ENCODE measurements at regions not wholly inside any gene's neighbourhood (a gene's known extent, or its start where the extent isn't known, plus 50 kb on each side); places are given as distances from the start of the nearest gene placed in this dataset.

- TF ChIP-seq SRF (IDR thresholded peaks at IDR 0.05; ENCODE audit: low read depth, low read length) = no peak
- TF ChIP-seq RFX5 (IDR thresholded peaks at IDR 0.05; ENCODE audit: borderline replicate concordance, low read depth, low read length) = no peak
- no peak for TF ChIP-seq YY1 (IDR thresholded peaks at IDR 0.05; ENCODE audit: low read depth, low read length)
- no peak for TF ChIP-seq RNF2 (IDR thresholded peaks at IDR 0.05; ENCODE audit: borderline replicate concordance, low read depth, low read length, missing control alignments, poor library complexity, severe bottlenecking)
- TF ChIP-seq FOSL1 (IDR thresholded peaks at IDR 0.05; ENCODE audit: insufficient read depth, low read depth, low read length) = no peak
- no peak for TF ChIP-seq MAX (IDR thresholded peaks at IDR 0.05)
- TF ChIP-seq CHD2 (IDR thresholded peaks at IDR 0.05; ENCODE audit: low read length) = no peak
- no peak for TF ChIP-seq RAD21 (IDR thresholded peaks at IDR 0.05 in 1 of 2, conservative IDR thresholded peaks at IDR 0.05 in 1 of 2; ENCODE audit: low read depth in 2 of 2, low read length in 2 of 2)
These were observed 378.6 kb downstream of the EIPR1 start (continued) for GRCh38 chr2:2998971-2999370.

All from H1 (cell line).